HG03139 (cell line): ENCODE measurements at regions not wholly inside any gene's neighbourhood (a gene's known extent, or its start where the extent isn't known, plus 50 kb on each side); places are given as distances from the start of the nearest gene placed in this dataset.

Experiments used
- ATAC-seq: cut with Tn5 transposase; IDR thresholded peaks from one replicate; pipeline ENCODE4 v1.9.1; 2021; ENCODE audit not compliant: unreplicated experiment

DNA sequence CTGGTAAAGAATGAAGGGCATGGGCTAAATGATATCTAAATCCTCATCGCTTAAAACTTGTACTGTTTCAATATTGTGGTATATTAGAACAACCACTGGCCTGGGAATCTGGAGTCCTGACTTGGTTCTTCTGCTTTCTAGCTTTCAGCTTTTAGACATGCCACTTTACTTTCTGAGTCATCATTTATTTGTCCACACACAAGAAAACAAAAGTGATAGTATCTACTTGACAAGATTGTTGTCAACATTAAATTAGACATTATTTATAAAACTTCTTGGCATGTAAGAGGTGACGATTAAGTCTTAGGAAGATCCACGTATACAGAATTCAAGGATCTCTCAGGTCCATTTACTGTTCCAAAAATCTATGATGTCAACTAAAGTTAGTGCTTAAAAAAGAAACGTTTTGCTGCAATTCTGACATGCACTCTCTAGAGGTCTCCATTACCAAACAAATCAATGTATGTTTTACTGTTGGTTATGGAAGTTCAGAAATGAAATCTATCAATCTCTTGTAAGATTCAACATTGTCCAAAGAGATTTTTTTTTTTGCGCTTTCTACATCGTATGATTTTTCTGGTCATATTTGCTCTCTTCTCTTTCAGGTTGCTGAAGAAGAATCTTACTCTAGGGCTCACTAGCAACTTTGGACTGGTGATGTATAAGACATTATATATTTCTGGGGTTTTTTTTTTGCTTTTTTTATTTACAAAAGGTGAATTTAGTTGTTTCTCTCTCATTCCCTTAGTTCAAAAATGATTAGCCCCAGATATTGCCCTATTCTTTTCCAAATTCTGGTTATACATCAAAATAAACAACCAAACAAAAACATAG is 53.6 kb upstream of the DYNC1I1 start:
- ATAC-seq: no peak

DNA sequence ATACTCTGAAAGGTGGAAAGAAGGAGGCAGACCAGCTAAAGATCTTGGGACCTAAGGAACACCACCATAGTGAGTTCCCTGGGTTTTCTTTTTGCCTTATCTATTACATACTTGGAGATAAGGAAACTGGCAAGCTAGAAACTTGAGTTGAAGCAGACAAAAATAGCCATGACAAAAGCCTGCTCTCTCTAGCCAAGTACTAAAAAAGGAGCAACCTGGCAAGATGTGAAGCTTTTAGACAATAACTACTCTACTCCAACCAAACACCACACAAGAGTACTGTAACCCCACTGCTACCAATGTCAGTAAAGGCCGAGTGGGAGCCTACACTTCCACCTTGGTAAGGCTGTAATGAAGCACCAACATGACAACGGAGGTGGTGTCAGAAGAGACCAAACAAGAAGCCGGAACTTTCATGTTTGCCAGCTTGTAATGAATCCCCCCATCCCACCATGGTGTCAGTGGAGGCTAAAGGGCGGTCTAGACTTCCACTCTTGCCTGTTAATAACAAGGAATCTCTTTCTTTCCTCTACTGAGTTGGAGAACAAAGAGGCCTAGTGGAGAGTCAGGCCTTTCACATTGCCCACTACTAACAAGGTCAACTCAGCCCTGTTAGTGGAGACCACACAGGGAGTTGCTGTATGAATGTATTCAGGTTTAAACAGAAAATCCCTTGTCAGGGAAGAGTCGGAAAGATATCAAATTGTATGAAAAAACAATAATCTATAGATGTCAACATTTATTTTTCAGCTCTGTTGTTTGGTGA is 55.8 kb upstream of the DYNC1I1 start:
- no peak for ATAC-seq

DNA sequence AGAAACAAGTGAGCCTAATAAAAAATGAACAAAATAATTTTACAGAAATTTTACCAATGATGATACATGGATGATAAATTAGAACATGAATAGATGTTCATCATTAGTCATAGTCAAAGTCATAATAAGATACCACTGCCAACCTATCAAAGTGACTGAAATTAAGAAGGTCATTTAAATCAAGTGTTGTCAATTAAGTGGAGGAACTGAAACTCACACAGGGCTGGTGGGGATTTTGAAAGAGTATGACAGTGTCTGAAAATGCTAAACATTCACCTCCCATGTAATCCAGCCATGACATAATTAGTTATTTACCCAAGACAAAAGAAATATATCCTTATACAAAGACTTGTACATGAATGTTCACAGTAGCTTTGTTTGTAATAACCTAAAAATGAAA is 57.1 kb upstream of the DYNC1I1 start:
- peak; percentile 83 for ATAC-seq

DNA sequence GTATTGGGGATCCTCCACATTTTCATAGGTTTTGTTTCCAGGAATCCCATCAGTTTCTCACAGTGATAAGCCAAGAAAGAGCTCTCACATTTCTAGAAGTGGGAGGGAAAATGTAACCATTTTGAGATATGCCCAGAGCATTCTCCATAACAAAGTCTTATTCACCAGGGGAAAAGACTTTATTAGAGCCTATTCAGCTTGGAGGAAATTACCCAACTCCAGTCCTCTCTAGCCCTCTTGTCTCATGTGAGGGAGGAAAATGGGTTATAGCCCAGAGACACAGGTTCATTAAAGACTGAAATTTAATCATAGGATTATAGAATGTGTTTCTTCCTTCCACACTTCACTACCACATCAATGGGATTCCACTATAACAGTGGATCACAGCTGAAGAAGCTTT is 61.6 kb upstream of the DYNC1I1 start:
- no peak for ATAC-seq

DNA sequence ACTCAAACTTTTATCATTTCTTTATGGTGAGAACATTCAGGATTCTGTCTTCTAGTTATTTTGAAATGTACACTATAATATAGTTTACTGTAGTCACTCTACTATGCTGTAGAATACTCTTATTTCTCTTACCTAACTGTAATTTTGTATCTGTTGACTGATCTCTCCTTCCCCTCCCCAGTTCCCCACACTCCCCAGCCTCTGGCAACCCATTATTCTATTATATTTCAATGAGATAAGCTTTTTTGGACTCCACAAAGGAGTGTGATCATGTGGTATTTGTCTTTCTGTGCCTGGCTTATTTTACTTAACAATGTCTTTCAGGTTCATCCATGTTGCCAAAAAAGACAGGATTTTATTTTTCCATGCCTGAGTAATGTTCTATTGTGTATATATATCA is 71.4 kb upstream of the DYNC1I1 start:
- ATAC-seq: no peak

DNA sequence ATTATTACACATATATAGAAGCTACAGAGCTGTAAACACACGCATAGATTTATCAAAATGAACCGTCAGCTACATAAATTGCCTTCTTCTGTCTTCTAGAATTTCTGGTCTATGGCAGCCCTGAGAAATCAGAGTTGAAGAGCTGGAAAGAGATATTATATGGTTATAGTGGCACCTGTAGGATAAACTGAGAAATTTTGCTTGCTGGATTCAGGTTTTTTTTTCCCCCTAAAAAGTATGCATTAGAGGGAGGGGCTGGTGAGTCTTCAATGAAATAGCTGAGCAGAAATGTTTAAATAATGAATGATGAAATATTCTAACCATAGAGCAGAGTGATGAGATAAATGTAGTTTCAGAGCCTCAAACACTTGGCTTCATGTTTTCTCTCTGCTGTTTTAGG is 78.0 kb upstream of the DYNC1I1 start:
- ATAC-seq: no peak

DNA sequence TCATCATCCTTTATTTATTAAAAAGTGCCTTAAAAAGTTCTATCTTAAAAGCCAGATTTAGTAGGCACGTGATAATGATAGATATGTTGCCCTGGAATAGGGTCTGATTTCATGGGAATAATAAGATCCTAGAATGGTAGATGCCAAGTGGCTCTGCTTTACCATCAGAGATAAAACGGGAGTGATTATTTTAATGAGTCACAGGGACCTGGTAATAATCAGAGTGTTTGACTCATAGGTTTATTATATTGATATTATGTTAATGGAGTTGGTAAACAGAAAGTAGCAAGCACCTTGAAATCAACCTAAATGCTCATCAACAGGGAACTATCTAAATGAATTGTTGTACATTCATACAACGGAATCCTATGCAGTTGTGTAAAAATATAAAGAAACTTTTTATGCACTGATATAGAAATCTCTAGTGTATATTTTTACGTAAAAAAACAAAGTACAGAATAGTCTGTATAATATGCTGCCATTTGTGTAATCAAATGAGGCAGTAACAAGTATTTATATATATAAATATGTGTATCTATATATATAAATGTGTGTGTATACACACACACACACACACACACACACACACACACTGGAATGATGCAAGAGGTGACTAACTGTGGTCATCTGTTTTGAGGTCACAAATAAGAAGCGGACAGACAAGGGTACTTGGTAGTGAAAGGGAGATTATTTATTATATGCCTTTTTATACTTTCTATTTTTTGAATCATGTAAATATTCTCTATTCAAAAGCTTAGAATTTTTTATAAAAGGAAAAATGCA is 78.6 kb upstream of the DYNC1I1 start:
- ATAC-seq: no peak

DNA sequence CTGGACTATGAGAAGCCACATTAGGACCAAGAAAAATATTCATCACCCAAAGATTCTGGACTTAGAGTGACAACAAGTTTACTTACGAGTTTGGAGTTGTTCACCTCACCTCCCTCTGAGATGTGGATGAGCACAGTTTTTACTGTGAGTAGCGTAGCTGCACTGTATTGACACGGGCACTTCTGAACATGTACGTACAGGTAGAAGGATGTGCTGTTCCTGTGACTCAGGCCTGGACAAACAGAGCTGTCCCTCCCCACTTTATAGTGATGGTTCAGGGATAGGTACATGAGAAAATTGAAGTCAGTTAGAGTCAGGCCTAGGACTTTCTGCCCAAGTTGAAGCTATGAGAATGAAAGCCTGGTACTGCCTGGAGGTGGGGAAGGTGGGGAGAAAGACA is 80.9 kb upstream of the DYNC1I1 start:
- ATAC-seq: no peak

DNA sequence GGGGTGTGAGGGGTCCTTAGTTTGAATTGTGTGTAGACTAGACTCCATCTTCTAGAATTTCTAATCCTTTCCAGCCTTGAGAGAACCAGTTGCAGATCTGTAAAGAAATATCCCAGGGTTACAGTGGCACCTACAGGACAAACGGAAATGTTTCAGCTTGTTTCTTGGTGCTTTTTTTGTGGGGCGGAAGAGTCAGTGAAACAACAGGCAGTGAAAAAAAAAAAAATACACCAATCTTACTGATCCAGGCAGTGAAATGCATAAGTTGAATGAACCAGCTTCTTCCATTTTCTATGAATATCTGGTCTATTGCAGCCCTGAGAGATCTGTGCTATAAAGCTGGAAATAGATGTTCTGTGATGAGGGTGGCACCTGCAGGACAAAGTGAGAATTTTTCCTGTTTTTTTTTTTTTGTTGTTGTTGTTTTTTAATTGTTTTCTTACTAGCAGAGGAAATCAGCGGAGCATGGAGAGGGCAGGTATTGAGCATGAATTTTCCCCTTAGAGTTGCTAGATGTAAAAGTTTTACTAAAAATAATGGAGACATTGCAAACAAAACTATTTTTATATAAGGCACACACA is 81.9 kb upstream of the DYNC1I1 start:
- ATAC-seq: no peak

DNA sequence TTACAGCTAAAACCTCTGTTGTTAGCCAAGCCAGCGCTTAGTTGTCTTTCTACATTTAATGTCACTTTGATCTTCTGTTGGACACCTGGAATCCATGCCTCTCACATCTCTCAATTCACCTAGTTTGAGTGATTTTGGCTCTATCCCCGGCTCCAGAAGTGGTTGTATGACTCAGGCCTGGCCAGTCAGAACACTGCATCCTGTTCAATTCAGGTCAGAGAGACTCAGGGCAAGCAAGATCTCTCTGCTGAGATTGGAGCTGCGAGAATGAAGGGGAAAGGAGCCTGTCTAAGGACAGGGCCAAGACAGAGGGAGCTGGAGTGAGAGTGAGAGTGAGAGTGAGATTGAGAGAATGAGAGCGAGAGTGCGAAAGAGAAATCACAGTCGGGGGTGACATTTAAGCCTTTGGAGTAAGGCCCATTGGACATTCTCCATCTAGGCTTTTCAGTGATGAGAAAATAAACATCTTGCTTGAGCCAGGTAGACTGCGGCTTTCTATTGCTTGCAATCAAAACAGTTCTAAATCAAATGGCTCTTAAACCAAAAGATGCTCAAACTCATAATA is 83.3 kb upstream of the DYNC1I1 start:
- no peak for ATAC-seq

DNA sequence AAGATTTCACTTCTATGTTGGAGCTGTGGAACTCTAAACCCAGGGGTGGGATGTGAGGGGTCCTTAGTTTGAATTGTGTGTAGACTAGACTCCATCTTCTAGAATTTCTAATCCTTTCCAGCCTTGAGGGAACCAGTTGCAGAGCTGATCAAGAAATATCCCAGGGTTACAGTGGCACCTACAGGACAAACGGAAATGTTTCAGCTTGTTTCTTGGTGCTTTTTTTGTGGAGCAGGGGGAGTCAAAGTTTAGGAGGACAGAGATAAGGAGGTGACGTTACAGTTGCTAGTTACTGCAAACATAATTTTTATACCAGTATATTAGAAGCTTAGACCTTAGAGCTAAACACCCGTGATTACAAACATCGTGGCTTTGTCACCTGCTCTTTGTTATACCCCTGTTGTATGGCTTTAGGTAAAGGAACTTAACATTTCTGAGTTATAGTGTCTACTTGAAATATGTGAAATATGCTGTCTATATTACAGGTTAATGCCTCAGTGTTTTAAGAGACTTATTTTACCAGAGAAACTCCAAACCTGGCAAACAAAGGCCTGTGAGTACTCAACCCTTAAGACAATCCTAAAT is 84.5 kb upstream of the DYNC1I1 start:
- ATAC-seq: no peak

DNA sequence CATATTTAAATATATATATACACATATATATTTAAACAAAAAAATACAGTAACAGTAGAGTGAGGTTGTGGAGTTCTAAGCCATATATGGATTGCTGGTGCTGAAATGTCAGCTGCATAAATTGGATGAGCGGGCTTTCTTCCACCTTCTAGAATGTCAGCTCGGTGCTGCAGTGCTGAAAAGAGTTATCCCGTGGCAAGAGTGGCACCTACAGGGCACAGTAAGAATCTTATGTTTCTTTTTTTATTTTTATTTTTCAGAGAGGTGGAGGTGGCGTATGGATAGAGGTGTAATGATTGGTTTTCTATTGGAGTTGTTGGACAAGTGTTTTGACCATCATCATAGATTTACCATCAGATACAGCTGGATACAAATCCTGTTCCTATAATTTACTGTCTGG is 86.2 kb upstream of the DYNC1I1 start:
- peak; percentile 54 for ATAC-seq

DNA sequence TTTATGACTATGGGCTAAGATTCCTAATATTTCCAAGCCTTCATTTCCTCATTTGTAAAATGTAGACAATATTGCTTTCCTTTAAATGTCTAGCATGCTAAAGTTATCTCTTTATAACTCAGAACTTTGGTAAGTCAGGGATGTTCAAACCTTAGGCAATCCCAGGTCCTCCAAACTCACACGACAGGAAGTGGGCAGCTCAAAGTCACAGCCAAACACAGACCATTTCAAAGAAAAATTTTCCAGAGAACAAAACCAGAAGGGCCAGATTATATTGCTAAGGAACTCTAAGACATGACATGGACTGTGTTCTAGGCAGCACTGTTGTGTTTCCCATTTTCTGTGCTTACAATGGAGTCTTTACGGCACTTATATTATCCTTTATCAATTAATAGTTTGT is 87.8 kb upstream of the DYNC1I1 start:
- ATAC-seq: no peak

DNA sequence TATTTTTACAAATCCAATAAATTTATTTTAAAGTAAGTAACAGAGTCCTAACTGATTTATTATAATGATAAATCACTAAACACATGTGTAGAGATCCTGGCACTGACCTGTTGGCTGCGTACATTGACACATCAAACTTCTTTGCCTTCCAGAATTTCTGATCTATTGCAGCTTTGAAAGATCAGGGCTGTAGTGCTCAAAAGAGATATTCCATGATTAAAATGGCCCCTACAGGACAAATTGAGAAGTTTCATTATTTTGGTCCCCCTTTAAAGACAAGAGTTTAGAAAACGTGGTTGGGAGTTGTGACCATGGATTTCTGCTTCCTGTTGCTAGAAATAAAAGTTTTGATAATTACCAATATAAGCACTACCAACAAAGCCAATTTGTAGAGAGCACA is 87.7 kb upstream of the PDK4 start:
- ATAC-seq: peak; percentile 52

DNA sequence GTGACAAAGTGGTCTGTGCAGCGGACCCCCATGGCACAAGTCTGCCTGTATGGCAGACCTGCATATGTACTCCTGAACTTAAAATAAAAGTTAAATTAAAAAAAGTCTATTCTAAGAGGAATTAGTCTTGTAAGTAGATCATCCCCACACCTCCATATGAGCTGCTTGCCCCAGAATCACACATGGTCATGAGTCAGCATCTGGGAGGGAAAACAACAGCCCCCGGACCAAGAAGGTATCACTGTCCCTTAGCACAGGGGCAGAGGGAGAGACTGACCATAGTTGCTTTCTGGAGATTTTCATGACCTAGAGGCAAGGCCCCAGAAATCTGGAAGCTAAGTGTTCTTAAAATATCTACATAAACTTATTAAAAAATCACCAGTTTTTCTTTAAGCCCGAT is 86.6 kb upstream of the PDK4 start:
- ATAC-seq: no peak

DNA sequence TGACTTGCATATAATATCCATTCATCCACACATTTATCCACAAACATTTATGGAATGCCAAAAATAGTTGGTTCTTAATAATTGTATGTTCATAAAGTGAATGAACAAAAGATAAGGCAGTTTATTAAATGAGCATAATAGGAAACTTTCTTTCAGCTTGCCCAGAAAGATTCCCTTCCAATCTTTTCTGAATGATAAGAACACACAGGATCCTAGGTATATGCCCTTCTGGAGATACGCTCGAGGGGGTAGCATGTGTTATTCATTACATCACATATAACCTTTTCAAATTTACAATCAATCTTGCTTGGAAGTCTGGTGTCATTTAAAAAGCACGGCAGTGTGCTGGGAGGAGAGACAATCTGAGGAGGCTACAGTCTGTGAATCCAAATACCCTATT is 80.4 kb upstream of the PDK4 start:
- ATAC-seq: no peak

DNA sequence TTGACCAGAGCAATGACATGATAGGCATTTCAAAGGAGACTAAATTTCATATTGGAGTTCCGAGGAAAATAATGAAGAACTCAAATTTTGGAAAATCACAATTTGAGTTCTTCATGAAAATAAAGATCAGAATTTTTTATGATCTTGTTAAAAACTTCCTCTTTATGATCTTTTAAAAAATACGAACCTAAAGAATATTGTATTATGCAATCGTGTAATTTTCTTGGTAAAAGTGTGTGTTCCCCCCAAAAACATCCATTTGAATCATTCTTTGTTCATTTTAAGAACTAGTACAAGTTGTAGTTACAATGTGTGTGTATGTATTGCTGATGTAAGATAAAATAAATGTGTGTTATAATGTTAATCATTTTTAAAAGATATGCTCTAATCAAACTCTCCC is 79.3 kb upstream of the PDK4 start:
- ATAC-seq: no peak

DNA sequence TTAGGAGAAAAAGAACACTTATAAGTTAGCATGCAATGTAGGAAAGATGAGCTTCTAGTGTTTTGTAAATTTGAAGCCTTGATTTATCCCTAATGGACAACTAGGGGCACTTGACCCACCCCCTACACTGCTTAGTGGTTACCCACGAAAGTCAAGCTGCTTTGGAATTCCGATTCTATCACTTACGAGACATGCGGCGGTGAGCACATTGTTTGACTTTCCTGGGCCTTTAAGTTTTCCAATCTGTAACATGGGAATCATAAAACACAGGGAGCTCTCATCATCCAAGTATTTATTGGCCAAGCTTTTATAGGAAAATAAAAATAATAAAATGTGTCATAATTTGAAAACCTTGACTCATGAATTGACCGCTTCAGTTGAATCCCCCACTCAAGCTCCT is 78.7 kb upstream of the PDK4 start:
- no peak for ATAC-seq

DNA sequence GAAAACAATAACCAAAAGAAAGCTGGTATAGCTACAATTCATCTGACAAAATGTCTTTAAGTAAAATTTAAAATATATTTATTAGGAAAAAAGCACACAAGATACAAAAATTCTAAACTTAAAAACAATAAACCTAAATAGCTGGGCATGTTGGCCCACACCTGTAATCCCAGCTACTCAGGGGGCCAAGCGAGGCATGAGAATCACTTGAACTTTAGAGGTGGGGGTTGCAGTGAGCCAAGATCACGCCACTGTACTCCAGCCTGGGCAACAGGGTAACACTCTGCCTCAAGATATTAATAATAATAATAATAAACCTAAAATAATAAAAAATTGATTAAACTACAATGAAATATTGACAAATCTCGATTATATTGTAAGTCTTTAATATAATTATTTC is 77.8 kb upstream of the PDK4 start:
- no peak for ATAC-seq

DNA sequence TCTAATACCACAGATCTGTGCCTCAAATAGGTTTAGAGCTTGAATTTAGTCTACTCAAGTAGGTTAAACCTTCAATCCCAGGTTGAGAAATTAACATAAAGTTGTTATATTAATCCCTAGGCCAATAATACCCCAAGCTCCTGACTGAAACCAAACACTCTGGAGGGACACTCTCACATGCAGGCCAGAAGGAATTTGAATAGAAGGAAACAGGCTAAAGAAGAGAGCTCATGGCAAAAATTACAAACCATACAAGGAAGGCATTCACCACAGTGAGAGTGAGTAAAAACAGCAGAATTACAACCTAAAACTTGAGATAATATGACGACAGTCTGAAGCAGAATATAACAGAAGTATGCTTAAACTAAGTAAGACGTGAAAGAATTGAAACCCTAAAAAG is 76.1 kb upstream of the PDK4 start:
- no peak for ATAC-seq

DNA sequence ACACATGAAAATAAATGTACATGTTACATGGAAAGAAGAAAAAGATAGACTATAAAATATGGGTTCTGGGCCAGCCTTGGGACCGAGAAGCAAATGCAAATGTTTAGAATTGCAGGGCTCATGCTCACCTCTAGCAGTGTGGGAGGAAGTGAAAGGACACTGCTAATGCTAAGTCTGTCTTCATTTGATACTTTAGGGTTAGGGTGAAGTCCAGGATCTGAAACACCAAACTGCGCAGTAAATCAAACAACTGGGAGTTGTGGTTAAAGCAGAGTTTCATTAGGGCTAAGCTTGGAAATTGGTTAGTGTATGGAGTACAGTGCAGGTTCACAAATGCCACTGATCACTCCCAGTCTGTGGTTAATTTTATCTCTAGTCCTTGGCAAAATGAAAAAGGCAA is 73.2 kb upstream of the PDK4 start:
- no peak for ATAC-seq
